ENCODE measurements at regions not wholly inside any gene's neighbourhood (a gene's known extent, or its start where the extent isn't known, plus 50 kb on each side); places are given as distances from the start of the nearest gene placed in this dataset.

GRCh38 chr12:19042221-19042620 lies 87.3 kb upstream of the PLEKHA5 start:
- POLR2A ChIA-PET: no interaction called here
- dilution Hi-C loops (cut with MboI; ENCODE audit: extremely low pct_ligation_motif_present, low sequenced_read_pairs): no loop called here
- Histone ChIP-seq H3K4me3 (replicated peaks in 1 of 3; ENCODE audit: insufficient read depth in 1 of 3, low read depth in 1 of 3, low read length in 3 of 3) (no peak overlapping the region), H3K27me3 (ENCODE audit: control insufficient read depth in 2 of 2, insufficient read depth in 2 of 2, low read length in 2 of 2) (no peaks in the 10 kb centered on the region), H3K79me2 (ENCODE audit: control insufficient read depth, insufficient read depth, low read length) (no peaks in the 10 kb centered on the region), H3K9me3 (replicated peaks; ENCODE audit: control insufficient read depth, insufficient read depth, low read length) (no peaks in the 10 kb centered on the region), H3K4me2 (ENCODE audit: insufficient read depth, low read length) (no peak overlapping the region), H3K4me1 (ENCODE audit: control insufficient read depth, extremely low read depth, insufficient read depth, low read length) (no peaks in the 10 kb centered on the region), H3K36me3 (ENCODE audit: control insufficient read depth in 2 of 2, extremely low read depth in 1 of 2, insufficient read depth in 2 of 2, low read length in 2 of 2) (no peaks in the 10 kb centered on the region), H3K27ac (ENCODE audit: insufficient read depth, low read depth, low read length) (no peak overlapping the region), H2AFZ (ENCODE audit: low read depth, low read length) (no peak overlapping the region), H3K9ac (replicated peaks; ENCODE audit: extremely low read depth, insufficient read depth, low read length) (no peak overlapping the region), H3K9me1 (replicated peaks; ENCODE audit: control insufficient read depth, extremely low read depth, insufficient read depth, low read length) (no peaks in the 10 kb centered on the region), H4K20me1 (replicated peaks; ENCODE audit: control insufficient read depth, extremely low read depth, insufficient read depth, low read length) (no peaks in the 10 kb centered on the region)
- intact Hi-C loops (cut with micrococcal nuclease): no loop called here
- FAIRE-seq (no peak), DNase-seq (ENCODE audit: low read depth, low spot score) (no peak)
- TF ChIP-seq JUN (IDR thresholded peaks at IDR 0.05; ENCODE audit: borderline replicate concordance, insufficient read depth, insufficient read length, low read depth): no peak
- TF ChIP-seq POLR2AphosphoS5 (IDR thresholded peaks at IDR 0.05; ENCODE audit: insufficient read depth, low read depth, low read length): no peak
- TF ChIP-seq EZH2 (IDR thresholded peaks at IDR 0.05; ENCODE audit: borderline replicate concordance, low read depth, low read length, severe bottlenecking): no peak
- no peak for TF ChIP-seq MYC (IDR thresholded peaks at IDR 0.05; ENCODE audit: low read depth, low read length)
- TF ChIP-seq MAX (IDR thresholded peaks at IDR 0.05; ENCODE audit: insufficient read depth, insufficient read length): no peak
- TF ChIP-seq FOS (IDR thresholded peaks at IDR 0.05; ENCODE audit: borderline replicate concordance, insufficient read depth, low read length): no peak
- no peak for TF ChIP-seq POLR2A (IDR thresholded peaks at IDR 0.05; ENCODE audit: low read depth, low read length)
- no peak for TF ChIP-seq GATA2 (IDR thresholded peaks at IDR 0.05; ENCODE audit: insufficient read depth, insufficient read length, low read depth, low read length)
- TF ChIP-seq CTCF (IDR thresholded peaks at IDR 0.05; ENCODE audit: extremely low read depth in 1 of 2, insufficient read depth in 1 of 2, low read depth in 1 of 2, low read length in 2 of 2): no peak
- BruUV-seq (replicated peaks): no TSS peak
- CTCF ChIA-PET: no interaction called here
